ENCODE measurements at regions not wholly inside any gene's neighbourhood (a gene's known extent, or its start where the extent isn't known, plus 50 kb on each side); places are given as distances from the start of the nearest gene placed in this dataset.

GRCh38 chr12:23060161-23060560, 435.2 kb downstream of the ETNK1 start:
- TF ChIP-seq CTCF (IDR thresholded peaks at IDR 0.05) (no peak), EZH2 (IDR thresholded peaks at IDR 0.05; ENCODE audit: borderline replicate concordance, insufficient read depth, low read depth, low read length, poor library complexity, severe bottlenecking) (no peak)

Data from B cell (primary cell).